WI38 (cell line): ENCODE measurements at regions not wholly inside any gene's neighbourhood (a gene's known extent, or its start where the extent isn't known, plus 50 kb on each side); places are given as distances from the start of the nearest gene placed in this dataset.

ENCODE experiments used
- H3K4me3 ChIP-seq: 2 replicates; pipeline ENCODE4 v1.5.1; 2011; ENCODE audit warnings: low read depth, mild to moderate bottlenecking, control low read depth, low read length
- TF ChIP-seq, protein P1 (sequence below): IDR thresholded peaks from 2 replicates; pipeline ENCODE4 v1.5.1; 2012; ENCODE audit warnings: low read depth, mild to moderate bottlenecking, control low read depth, low read length

DNA sequence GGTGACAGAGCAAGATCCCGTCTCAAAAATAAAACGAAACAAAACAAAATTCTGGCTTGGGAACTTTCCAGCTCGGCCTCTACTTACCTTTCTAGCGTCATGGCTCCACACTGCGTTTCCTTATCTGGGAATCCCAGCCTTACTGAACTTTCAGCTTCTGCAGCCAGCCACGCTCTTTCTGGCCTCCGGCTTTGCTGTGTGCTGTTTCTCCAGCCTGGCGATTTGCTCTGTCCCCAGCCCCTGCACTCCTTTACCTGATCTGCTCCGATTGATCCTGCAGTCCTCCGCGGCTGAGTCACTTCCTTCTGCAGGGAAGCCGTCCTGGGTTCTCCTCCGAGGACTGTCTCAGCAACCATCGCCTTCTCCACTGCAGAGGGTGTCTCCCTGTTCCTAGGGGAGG lies 71.0 kb upstream of the FAM171A1 start:
- no peak overlapping the region for H3K4me3 ChIP-seq
- TF ChIP-seq, protein P1, sequence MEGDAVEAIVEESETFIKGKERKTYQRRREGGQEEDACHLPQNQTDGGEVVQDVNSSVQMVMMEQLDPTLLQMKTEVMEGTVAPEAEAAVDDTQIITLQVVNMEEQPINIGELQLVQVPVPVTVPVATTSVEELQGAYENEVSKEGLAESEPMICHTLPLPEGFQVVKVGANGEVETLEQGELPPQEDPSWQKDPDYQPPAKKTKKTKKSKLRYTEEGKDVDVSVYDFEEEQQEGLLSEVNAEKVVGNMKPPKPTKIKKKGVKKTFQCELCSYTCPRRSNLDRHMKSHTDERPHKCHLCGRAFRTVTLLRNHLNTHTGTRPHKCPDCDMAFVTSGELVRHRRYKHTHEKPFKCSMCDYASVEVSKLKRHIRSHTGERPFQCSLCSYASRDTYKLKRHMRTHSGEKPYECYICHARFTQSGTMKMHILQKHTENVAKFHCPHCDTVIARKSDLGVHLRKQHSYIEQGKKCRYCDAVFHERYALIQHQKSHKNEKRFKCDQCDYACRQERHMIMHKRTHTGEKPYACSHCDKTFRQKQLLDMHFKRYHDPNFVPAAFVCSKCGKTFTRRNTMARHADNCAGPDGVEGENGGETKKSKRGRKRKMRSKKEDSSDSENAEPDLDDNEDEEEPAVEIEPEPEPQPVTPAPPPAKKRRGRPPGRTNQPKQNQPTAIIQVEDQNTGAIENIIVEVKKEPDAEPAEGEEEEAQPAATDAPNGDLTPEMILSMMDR = no peak

DNA sequence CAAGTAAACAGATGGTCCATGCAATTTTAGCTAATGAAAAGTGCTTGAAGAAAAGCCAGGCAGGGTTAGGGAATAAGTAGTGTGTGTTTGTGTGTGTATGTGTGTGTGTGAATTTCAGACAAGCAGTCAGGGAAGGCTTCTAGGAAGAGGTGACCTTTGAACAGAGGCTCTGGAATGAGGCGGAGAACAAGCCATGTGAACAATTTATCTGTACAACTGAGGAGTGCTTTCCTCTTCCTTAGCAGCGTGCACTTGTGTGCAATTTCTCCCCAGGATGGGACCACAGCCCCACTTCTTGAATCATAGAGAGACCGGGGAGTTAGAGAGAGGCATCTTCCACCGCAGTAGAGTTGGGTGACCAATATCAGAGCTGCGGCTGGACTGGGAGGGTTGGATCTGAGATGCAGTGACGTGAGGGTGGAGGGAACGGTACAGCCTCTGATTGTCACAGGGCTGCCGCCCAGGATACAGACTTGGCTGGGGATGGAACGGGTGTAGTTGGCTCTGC lies 69.2 kb upstream of the FAM171A1 start:
- H3K4me3 ChIP-seq = no peak overlapping the region
- TF ChIP-seq, protein P1 = no peak

DNA sequence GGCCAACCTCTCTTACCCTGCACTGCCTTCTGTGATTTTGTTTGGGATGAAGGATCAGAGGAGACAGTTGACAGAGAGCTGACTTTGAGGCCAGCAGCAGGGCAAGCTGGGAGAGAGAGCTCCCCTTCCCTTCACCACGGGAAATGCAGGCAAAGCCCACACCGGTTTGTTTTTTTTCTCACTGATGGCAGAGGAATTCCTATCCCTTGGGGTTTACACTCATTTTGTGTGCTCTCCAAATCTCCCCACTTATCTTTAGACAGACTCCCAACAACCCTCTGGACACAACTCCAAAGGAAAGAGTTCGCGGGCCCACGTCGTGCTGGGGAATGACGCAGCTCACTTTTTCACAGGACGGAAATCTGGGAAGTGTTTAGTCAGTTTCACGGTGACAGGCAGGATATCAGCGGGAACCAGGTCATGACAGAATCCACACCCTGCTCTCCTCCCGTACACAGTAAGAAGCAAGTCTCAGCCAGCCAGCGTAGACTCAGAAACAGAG lies 68.3 kb upstream of the FAM171A1 start:
- TF ChIP-seq, protein P1 = peak; percentile 59
- peak overlapping the region; percentile 33 for H3K4me3 ChIP-seq

DNA sequence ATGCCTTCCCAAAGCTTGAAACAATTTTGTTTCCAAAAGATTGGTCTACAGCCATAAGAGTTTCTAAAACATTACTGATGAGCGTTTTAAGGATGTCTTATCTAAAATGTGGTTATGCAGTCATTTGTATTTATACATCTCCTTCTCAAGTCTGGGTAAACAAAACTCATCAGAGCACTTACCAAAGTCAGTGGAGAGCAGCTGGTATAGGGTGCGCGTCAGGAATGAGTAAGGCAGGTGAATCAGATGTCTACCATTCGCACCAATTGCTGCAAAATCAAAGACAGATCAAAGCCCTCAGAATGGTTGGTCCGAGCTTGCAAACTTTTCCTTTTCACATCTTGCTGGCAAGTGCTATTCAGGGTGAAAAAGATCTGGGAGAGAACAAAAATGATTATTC lies 65.6 kb upstream of the FAM171A1 start:
- no peak overlapping the region for H3K4me3 ChIP-seq
- TF ChIP-seq, protein P1 = no peak

DNA sequence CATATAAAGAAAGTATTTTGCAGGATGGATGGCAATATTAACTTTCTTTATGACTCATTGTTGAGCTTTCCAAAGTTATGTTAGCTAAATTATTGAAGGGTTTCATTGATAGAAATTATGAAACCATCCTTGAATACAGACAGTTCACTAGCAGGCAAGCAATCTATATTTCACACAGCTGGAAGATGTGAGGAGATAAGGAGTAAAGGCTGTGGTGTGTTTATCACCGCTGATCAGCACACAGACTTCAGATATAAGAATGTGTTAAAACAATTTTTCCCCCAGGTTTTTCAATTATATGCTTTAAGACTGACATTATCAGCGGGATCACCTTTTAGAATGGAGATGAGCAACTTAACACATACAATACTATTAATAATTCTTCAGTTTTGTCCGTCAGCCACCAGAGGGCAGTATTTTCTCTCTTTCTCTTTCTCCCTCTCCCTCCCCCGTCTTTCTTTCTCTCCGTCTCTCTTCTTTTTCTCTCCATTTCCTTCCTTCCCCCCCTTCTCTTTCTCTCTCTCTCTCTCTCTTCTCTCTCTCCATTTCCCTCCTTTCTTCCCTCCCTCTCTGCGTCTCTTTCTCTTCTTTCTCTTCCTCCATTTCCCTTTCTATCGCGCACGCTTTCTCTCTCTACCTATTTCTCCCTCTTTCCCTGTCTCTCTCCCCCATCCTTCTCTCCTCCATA lies 62.9 kb upstream of the FAM171A1 start:
- TF ChIP-seq, protein P1 = peak; percentile 25; the same call in 1 of the 2 replicates
- peak overlapping the region; percentile 60 for H3K4me3 ChIP-seq

- H3K4me3 ChIP-seq = no peak overlapping the region
- TF ChIP-seq, protein P1 = no peak
Measured at GRCh38 chr10:15432266-15432665, 61.2 kb upstream of the FAM171A1 start.

DNA sequence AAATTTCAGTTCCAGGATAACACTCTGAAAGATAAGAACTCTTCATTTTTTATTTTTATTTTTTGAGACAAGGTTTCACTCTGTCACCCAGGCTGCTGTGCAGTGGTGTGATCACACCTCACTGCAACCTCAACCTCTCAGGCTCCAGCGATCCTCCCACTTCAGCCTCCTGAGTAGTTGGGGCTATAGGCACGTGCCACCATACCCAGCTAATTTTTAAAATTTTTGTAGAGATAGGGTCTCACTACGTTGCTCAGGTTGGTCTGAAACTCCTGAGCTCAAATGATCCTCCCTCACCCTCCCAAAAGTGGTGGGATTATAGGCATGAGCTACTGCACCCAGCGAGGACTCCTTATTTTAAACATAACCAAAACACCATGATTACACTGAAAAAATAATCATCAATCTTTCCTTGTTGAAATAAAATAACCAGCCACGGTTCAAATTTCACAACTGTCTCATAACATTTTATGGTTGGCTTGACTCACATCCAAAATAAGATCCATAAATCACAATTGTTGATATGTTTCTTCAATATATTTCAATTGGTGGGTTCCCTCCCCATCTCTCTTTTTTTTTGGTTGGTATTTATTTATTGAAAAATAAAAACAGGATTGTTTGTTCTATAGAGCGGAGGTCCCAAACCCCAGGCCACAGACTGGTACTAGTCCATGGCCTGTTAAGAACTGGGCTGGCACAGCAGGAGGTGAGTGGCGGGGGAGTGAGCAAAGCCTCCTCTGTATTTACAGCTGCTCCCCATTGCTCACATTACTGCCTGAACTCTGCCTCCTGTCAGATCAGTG lies 60.1 kb upstream of the FAM171A1 start:
- TF ChIP-seq, protein P1 = no peak
- H3K4me3 ChIP-seq = no peak overlapping the region
